ENCODE measurements at regions not wholly inside any gene's neighbourhood (a gene's known extent, or its start where the extent isn't known, plus 50 kb on each side); places are given as distances from the start of the nearest gene placed in this dataset.

GRCh38 chr1:83773059-83773458, 225.9 kb downstream of the TTLL7 start:
- WGBS (ENCODE audit: insufficient coverage, low coverage, low lambda C conversion rate, missing lambda C conversion rate), result 86% methylated on average over 4 of the region's 4 CpGs
- Histone ChIP-seq H3K9me3 (no peaks in the 10 kb centered on the region), H3K27me3 (no peaks in the 10 kb centered on the region), H3K4me1 (peaks cover 0 to 32% (median 3%) of the 10 kb centered on the region in 4 donors), H3K4me3 (no peak overlapping the region), H3K27ac (no peak overlapping the region), H3K36me3 (no peaks in the 10 kb centered on the region)
- intact Hi-C loops (cut with DNase I), result no loop called here
- no peak for TF ChIP-seq POLR2A (IDR thresholded peaks at IDR 0.05)
- TF ChIP-seq, protein P1, sequence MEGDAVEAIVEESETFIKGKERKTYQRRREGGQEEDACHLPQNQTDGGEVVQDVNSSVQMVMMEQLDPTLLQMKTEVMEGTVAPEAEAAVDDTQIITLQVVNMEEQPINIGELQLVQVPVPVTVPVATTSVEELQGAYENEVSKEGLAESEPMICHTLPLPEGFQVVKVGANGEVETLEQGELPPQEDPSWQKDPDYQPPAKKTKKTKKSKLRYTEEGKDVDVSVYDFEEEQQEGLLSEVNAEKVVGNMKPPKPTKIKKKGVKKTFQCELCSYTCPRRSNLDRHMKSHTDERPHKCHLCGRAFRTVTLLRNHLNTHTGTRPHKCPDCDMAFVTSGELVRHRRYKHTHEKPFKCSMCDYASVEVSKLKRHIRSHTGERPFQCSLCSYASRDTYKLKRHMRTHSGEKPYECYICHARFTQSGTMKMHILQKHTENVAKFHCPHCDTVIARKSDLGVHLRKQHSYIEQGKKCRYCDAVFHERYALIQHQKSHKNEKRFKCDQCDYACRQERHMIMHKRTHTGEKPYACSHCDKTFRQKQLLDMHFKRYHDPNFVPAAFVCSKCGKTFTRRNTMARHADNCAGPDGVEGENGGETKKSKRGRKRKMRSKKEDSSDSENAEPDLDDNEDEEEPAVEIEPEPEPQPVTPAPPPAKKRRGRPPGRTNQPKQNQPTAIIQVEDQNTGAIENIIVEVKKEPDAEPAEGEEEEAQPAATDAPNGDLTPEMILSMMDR (IDR thresholded peaks at IDR 0.05), result no peak
- ATAC-seq (no peak), DNase-seq (no peak)

DNA sequence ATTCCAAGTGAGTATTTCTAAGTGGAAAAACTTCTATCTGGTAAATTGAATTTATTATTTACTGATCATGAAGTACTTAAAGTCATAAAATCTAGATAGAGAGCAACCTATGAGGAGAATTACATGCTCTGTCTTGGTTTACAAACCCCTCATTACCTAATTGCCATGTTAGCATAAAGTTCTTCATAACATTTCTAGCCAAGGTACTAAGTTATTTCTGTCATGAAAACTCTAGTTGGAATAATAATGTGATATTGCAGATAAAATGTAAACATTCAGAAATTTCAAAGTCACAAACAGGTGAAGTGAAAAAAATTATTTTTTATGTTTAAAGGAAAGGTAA, 228.6 kb downstream of the TTLL7 start:
- no peak overlapping the region for H3K27ac ChIP-seq
- H3K4me3 ChIP-seq, result no peak overlapping the region
- ATAC-seq, result no peak
- H3K9me3 ChIP-seq, result no peaks in the 10 kb centered on the region
- H3K36me3 ChIP-seq, result no peaks in the 10 kb centered on the region
- no peaks in the 10 kb centered on the region for H3K27me3 ChIP-seq
- H3K4me1 ChIP-seq, result peaks cover 0 to 33% (median 0%) of the 10 kb centered on the region in 4 donors
- DNase-seq, result no peak
- intact Hi-C loops (cut with DNase I), result no loop called here
- TF ChIP-seq POLR2A (IDR thresholded peaks at IDR 0.05), result no peak
- TF ChIP-seq, protein P1 (IDR thresholded peaks at IDR 0.05), result no peak

- TF ChIP-seq, protein P1 (IDR thresholded peaks at IDR 0.05), result no peak
- TF ChIP-seq POLR2A (IDR thresholded peaks at IDR 0.05), result no peak
These were observed 229.2 kb downstream of the TTLL7 start for GRCh38 chr1:83769594-83770318.

GRCh38 chr1:83769072-83769471, 229.9 kb downstream of the TTLL7 start:
- TF ChIP-seq, protein P1 (IDR thresholded peaks at IDR 0.05), result no peak
- no peak for TF ChIP-seq POLR2A (IDR thresholded peaks at IDR 0.05)
- Histone ChIP-seq H3K27me3 (no peaks in the 10 kb centered on the region), H3K4me1 (peaks cover 0 to 35% (median 3%) of the 10 kb centered on the region in 4 donors), H3K36me3 (no peaks in the 10 kb centered on the region), H3K4me3 (peak overlapping the region in 1 of 3 donors; percentile 22), H3K9me3 (no peaks in the 10 kb centered on the region), H3K27ac (peak overlapping the region in 2 of 3 donors; percentile 34 to 41)
- no peak for DNase-seq
- intact Hi-C loops (cut with DNase I), result no loop called here
- WGBS (ENCODE audit: insufficient coverage, low coverage, low lambda C conversion rate, missing lambda C conversion rate), result 52% methylated on average over 3 of the region's 3 CpGs
- peak; percentile 38 to 66 (median 52) for ATAC-seq

More at GRCh38 chr1:83769594-83770318, 229.2 kb downstream of the TTLL7 start:
- WGBS (ENCODE audit: insufficient coverage, low coverage, low lambda C conversion rate, missing lambda C conversion rate), result 24% methylated on average over 3 of the region's 3 CpGs
- H3K4me1 ChIP-seq, result peaks cover 0 to 33% (median 0%) of the 10 kb centered on the region in 4 donors
- H3K27ac ChIP-seq, result peak overlapping the region in 2 of 3 donors; percentile 34 to 41
- intact Hi-C loops (cut with DNase I), result no loop called here
- peak overlapping the region in 1 of 3 donors; percentile 22 for H3K4me3 ChIP-seq
- peak; percentile 48 to 62 (median 56) for ATAC-seq
- no peaks in the 10 kb centered on the region for H3K9me3 ChIP-seq
- no peak for DNase-seq
- H3K27me3 ChIP-seq, result no peaks in the 10 kb centered on the region
- no peaks in the 10 kb centered on the region for H3K36me3 ChIP-seq

Data from right lobe of liver (tissue), 6 donors.